ENCODE measurements at regions not wholly inside any gene's neighbourhood (a gene's known extent, or its start where the extent isn't known, plus 50 kb on each side); places are given as distances from the start of the nearest gene placed in this dataset.

DNA sequence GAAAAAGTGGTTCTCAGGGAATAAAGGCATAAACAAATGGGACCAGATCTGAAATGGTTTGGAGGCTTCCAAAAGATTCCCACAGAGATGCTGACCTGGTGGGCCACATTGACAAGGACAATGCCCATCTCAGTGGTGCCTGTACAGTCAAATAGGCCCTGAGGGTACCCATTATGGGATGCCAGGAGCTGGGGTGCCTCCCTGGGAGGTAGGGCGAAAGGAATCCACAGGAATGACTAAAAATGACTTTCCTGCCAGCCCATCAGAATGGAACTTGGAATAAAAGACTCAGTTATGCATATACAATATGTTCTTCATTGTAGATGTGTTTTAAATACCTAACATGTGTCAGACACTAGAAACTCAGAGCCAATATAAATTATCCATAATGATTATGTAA, 248.5 kb downstream of the RNF144A start:
- TF ChIP-seq POLR2AphosphoS5 (IDR thresholded peaks at IDR 0.05) (no peak), RAD21 (conservative IDR thresholded peaks at IDR 0.05) (no peak), TAF1 (IDR thresholded peaks at IDR 0.05; ENCODE audit: low read depth) (no peak)
- TF ChIP-seq, protein P1, sequence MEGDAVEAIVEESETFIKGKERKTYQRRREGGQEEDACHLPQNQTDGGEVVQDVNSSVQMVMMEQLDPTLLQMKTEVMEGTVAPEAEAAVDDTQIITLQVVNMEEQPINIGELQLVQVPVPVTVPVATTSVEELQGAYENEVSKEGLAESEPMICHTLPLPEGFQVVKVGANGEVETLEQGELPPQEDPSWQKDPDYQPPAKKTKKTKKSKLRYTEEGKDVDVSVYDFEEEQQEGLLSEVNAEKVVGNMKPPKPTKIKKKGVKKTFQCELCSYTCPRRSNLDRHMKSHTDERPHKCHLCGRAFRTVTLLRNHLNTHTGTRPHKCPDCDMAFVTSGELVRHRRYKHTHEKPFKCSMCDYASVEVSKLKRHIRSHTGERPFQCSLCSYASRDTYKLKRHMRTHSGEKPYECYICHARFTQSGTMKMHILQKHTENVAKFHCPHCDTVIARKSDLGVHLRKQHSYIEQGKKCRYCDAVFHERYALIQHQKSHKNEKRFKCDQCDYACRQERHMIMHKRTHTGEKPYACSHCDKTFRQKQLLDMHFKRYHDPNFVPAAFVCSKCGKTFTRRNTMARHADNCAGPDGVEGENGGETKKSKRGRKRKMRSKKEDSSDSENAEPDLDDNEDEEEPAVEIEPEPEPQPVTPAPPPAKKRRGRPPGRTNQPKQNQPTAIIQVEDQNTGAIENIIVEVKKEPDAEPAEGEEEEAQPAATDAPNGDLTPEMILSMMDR (IDR thresholded peaks at IDR 0.05; ENCODE audit: poor library complexity, severe bottlenecking), result no peak
- TF ChIP-seq, protein P2, sequence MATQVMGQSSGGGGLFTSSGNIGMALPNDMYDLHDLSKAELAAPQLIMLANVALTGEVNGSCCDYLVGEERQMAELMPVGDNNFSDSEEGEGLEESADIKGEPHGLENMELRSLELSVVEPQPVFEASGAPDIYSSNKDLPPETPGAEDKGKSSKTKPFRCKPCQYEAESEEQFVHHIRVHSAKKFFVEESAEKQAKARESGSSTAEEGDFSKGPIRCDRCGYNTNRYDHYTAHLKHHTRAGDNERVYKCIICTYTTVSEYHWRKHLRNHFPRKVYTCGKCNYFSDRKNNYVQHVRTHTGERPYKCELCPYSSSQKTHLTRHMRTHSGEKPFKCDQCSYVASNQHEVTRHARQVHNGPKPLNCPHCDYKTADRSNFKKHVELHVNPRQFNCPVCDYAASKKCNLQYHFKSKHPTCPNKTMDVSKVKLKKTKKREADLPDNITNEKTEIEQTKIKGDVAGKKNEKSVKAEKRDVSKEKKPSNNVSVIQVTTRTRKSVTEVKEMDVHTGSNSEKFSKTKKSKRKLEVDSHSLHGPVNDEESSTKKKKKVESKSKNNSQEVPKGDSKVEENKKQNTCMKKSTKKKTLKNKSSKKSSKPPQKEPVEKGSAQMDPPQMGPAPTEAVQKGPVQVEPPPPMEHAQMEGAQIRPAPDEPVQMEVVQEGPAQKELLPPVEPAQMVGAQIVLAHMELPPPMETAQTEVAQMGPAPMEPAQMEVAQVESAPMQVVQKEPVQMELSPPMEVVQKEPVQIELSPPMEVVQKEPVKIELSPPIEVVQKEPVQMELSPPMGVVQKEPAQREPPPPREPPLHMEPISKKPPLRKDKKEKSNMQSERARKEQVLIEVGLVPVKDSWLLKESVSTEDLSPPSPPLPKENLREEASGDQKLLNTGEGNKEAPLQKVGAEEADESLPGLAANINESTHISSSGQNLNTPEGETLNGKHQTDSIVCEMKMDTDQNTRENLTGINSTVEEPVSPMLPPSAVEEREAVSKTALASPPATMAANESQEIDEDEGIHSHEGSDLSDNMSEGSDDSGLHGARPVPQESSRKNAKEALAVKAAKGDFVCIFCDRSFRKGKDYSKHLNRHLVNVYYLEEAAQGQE (IDR thresholded peaks at IDR 0.05; ENCODE audit: borderline replicate concordance), result no peak

All from neural cell (in vitro differentiated cells).